SU-DHL-6 (cell line): ENCODE measurements at regions not wholly inside any gene's neighbourhood (a gene's known extent, or its start where the extent isn't known, plus 50 kb on each side); places are given as distances from the start of the nearest gene placed in this dataset.

Experiments used
- H2AFZ ChIP-seq: fragments of 200-600 bp; sonication (generic); 2 replicates; pipeline ENCODE4 v1.6.1; 2014; ENCODE audit warnings: low read depth, mild to moderate bottlenecking, moderate library complexity, mixed read lengths, antibody characterized with exemption, low read length; ENCODE audit not compliant: severe bottlenecking
- H3F3A ChIP-seq: fragments of 200-600 bp; shearing (Covaris generic); 2 replicates; pipeline ENCODE4 v1.6.0; 2016; ENCODE audit warnings: antibody characterized with exemption, mild to moderate bottlenecking; ENCODE audit not compliant: insufficient read depth
- H3K27ac ChIP-seq: fragments of 200-600 bp; sonication (generic); 2 replicates; pipeline ENCODE4 v1.5.1; 2016; ENCODE audit warnings: low read depth, mild to moderate bottlenecking, low read length, moderate library complexity, mixed read lengths
- H3K27me3 ChIP-seq: fragments of 200-600 bp; sonication (generic), shearing (Covaris generic); 2 replicates; pipeline ENCODE4 v1.6.0; 2014; ENCODE audit warnings: mild to moderate bottlenecking, low read length
- H3K36me3 ChIP-seq: fragments of 200-600 bp; sonication (generic); 2 replicates; pipeline ENCODE4 v1.6.1; 2014; ENCODE audit warnings: mild to moderate bottlenecking, low read length, mixed read lengths
- H3K4me2 ChIP-seq: fragments of 300-600, 200-600 bp; shearing (Covaris generic), sonication (generic); 2 replicates; pipeline ENCODE4 v1.6.0; 2014; ENCODE audit warnings: low read length, low read depth, mild to moderate bottlenecking; ENCODE audit not compliant: poor library complexity, severe bottlenecking
- H3K4me3 ChIP-seq: fragments of 200-600 bp; sonication (generic); 2 replicates; pipeline ENCODE4 v1.5.1; 2014; ENCODE audit warnings: antibody characterized with exemption, low read length, mild to moderate bottlenecking, mixed read lengths; ENCODE audit not compliant: insufficient read depth, poor library complexity, severe bottlenecking
- H3K79me2 ChIP-seq: fragments of 200-600 bp; sonication (generic); 2 replicates; pipeline ENCODE4 v1.6.1; 2014; ENCODE audit warnings: mild to moderate bottlenecking, low read length, moderate library complexity; ENCODE audit not compliant: insufficient read depth
- H3K9ac ChIP-seq: fragments of 200-600 bp; sonication (generic); 2 replicates; pipeline ENCODE4 v1.7.0; 2014; ENCODE audit warnings: mild to moderate bottlenecking, low read length
- H3K9me2 ChIP-seq: fragments of 200-600 bp; sonication (generic); replicated peaks from 2 replicates; pipeline ENCODE4 v1.6.1; 2014; ENCODE audit warnings: low read length; ENCODE audit not compliant: insufficient read depth
- H3K9me3 ChIP-seq: fragments of 200-600 bp; sonication (generic); 2 replicates; pipeline ENCODE4 v1.6.1; 2014; ENCODE audit warnings: low read length, mixed read lengths; ENCODE audit not compliant: insufficient read depth
- H4K20me1 ChIP-seq: fragments of 200-600 bp; sonication (generic); 2 replicates; pipeline ENCODE4 v1.6.1; 2014; ENCODE audit warnings: low read depth, mild to moderate bottlenecking, antibody characterized with exemption, low read length, moderate library complexity, mixed read lengths
- EZH2phosphoT487 ChIP-seq: fragments of 200-600 bp; sonication (generic), shearing (Covaris generic); conservative IDR thresholded peaks from 2 replicates; pipeline ENCODE4 v1.6.1; 2018; ENCODE audit warnings: mild to moderate bottlenecking, antibody characterized with exemption, low read length, moderate library complexity, mixed read lengths
- TF ChIP-seq, protein P1 (sequence below): fragments of 200-600 bp; sonication (generic); IDR thresholded peaks from one replicate; pipeline ENCODE4 v1.5.1; 2017; ENCODE audit warnings: antibody characterized with exemption, mild to moderate bottlenecking, low read length, moderate library complexity; ENCODE audit not compliant: insufficient read depth, poor library complexity, severe bottlenecking

DNA sequence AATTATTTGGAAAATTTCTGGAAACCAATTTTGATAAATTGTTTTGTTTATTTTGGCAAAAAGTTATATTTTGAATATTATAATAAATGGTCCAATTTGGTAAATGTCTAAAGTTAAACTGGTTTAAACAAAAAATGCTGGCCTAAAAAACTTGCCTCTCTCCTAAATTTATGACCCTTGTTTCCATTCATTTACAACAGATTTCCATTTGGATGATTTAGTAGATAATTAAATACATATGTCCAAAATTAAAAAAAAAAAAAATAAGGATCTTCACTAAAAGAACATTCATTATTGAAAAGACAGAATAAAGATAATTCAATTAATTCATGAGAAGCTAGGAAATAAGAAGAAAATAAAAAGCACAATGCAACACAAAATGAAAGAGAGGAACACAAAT, 449.5 kb downstream of the SPRY1 start:
- Histone ChIP-seq H3K9me3 (no peaks in the 10 kb centered on the region), H3F3A (no peaks in the 10 kb centered on the region), H3K79me2 (no peaks in the 10 kb centered on the region), H3K27me3 (no peaks in the 10 kb centered on the region), H2AFZ (no peak overlapping the region), H3K27ac (no peak overlapping the region), H3K9me2 (no peaks in the 10 kb centered on the region), H3K36me3 (no peaks in the 10 kb centered on the region), H3K4me2 (no peak overlapping the region), H4K20me1 (no peaks in the 10 kb centered on the region), H3K4me3 (no peak overlapping the region), H3K9ac (no peak overlapping the region)
- no peak for TF ChIP-seq EZH2phosphoT487
- TF ChIP-seq, protein P1, sequence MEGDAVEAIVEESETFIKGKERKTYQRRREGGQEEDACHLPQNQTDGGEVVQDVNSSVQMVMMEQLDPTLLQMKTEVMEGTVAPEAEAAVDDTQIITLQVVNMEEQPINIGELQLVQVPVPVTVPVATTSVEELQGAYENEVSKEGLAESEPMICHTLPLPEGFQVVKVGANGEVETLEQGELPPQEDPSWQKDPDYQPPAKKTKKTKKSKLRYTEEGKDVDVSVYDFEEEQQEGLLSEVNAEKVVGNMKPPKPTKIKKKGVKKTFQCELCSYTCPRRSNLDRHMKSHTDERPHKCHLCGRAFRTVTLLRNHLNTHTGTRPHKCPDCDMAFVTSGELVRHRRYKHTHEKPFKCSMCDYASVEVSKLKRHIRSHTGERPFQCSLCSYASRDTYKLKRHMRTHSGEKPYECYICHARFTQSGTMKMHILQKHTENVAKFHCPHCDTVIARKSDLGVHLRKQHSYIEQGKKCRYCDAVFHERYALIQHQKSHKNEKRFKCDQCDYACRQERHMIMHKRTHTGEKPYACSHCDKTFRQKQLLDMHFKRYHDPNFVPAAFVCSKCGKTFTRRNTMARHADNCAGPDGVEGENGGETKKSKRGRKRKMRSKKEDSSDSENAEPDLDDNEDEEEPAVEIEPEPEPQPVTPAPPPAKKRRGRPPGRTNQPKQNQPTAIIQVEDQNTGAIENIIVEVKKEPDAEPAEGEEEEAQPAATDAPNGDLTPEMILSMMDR: no peak

DNA sequence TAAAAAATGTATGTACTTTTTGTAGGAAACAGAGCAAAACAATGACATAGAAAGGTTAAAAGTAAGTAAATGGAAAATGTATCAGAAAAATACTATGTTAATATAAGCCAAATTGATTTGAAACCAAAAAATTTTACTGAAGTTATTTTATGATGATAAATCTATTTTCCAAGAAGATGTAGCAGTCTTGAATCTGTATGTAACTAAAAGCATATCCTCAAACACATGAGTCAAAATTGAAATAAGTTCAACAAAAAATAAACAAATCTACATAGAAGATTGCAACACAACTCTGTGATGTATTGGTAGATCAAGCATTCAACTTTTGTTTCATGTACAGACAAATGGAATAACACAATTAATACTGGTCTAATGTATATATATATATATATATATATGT, 450.0 kb downstream of the SPRY1 start:
- no peak overlapping the region for H3K27ac ChIP-seq

DNA sequence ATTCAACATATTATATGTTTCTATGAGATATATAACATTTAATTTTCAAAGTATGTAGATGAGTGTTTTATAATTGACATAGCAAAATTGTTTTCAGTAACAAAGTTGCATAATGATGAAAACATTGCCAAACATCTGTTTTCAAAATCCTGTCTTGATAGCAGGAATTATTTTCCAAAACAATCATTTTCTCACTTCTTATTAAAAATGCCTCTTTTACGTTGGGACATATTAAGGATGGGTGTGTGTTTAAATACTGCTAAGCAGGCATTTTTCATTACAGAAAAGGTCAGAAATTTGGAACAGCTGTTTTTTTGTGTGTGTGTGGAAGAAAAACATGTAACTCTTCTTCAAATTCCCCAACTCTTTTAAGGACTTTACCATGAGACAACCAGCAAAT, 452.0 kb downstream of the SPRY1 start:
- H3K27ac ChIP-seq: no peak overlapping the region
- H3K27me3 ChIP-seq: no peaks in the 10 kb centered on the region

More for the DNA sequence above, 450.0 kb downstream of the SPRY1 start:
- Histone ChIP-seq H3K9ac (no peak overlapping the region), H4K20me1 (no peaks in the 10 kb centered on the region), H3K4me2 (no peak overlapping the region), H3F3A (no peaks in the 10 kb centered on the region), H2AFZ (no peak overlapping the region), H3K27me3 (no peaks in the 10 kb centered on the region), H3K4me3 (no peak overlapping the region), H3K36me3 (no peaks in the 10 kb centered on the region), H3K9me3 (no peaks in the 10 kb centered on the region), H3K79me2 (no peaks in the 10 kb centered on the region), H3K9me2 (no peaks in the 10 kb centered on the region)
- TF ChIP-seq, protein P1: no peak
- TF ChIP-seq EZH2phosphoT487: no peak

More for the DNA sequence above, 452.0 kb downstream of the SPRY1 start:
- Histone ChIP-seq H3K9me3 (no peaks in the 10 kb centered on the region), H3K36me3 (no peaks in the 10 kb centered on the region), H3K4me2 (no peak overlapping the region), H3K9me2 (no peaks in the 10 kb centered on the region), H3F3A (no peaks in the 10 kb centered on the region), H4K20me1 (no peaks in the 10 kb centered on the region), H3K4me3 (no peak overlapping the region), H3K9ac (no peak overlapping the region), H3K79me2 (no peaks in the 10 kb centered on the region), H2AFZ (no peak overlapping the region)
- no peak for TF ChIP-seq EZH2phosphoT487
- TF ChIP-seq, protein P1: no peak
